HG03139 (cell line): ENCODE measurements at regions not wholly inside any gene's neighbourhood (a gene's known extent, or its start where the extent isn't known, plus 50 kb on each side); places are given as distances from the start of the nearest gene placed in this dataset.
"Not testable (repeated sequence)": the region's sequence is repeated elsewhere in the genome, so short reads cannot be mapped to it uniquely, and the experiment has no call there.

Source experiments
- ATAC-seq: cut with Tn5 transposase; IDR thresholded peaks from one replicate; pipeline ENCODE4 v1.9.1; 2021; ENCODE audit not compliant: unreplicated experiment

DNA sequence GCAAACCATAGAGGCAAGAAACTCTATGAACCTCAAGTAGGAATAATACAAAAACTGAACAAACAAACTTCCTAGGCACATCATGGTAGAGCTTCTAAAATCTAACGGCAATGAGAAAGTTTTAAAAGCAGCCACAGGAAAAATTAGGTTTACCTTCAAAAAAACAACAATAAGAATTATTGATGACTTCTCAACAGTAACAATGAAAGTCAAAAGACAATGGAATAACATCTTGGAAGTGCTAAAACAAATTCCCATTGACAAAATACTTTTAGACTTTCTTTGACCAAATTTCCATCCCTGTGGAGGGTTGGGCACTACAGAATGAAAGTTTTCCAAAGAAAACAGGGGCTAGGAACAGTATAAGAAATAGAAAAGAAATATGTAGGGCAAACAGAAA is 222.9 kb upstream of the ERCC4 start:
- ATAC-seq: no peak

DNA sequence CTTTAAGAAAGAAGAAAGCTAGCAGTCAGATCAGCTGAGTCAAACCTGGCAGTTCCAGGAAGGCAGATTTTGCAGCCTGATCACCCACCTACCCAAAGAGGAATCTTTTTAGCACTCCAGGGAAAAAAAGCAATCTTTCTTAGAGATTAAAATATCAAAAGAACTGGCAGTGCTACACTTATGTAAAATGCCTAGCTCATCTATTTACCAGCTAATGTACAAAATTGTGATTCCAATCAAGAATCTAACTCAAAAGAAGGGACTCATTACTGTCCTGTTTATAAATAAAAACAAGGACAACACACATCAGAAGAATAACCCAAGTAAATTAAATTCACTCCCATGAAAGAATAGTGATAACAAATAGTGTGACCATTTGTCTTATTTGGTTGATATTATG is 222.4 kb upstream of the ERCC4 start:
- ATAC-seq: no peak

DNA sequence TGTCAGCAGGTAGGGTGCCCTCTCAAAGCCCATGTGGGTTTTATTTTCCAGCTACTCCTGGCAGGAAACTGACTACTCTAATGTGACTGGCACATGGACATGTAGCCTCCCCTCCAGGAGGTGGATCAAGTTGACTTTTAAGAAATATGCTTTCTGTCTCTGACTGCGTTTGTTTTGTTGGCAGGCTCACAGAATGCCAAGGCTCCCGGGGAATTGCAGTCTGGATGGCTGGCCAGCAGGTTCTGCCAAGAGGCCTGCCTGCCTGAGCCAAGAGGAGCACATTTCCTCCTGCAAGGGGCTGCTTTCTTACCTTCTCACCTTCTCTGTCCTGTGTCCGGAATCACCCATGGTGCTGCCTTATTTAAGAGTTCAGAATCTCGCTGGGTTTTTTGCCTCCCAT is 217.3 kb upstream of the ERCC4 start:
- ATAC-seq: no peak

DNA sequence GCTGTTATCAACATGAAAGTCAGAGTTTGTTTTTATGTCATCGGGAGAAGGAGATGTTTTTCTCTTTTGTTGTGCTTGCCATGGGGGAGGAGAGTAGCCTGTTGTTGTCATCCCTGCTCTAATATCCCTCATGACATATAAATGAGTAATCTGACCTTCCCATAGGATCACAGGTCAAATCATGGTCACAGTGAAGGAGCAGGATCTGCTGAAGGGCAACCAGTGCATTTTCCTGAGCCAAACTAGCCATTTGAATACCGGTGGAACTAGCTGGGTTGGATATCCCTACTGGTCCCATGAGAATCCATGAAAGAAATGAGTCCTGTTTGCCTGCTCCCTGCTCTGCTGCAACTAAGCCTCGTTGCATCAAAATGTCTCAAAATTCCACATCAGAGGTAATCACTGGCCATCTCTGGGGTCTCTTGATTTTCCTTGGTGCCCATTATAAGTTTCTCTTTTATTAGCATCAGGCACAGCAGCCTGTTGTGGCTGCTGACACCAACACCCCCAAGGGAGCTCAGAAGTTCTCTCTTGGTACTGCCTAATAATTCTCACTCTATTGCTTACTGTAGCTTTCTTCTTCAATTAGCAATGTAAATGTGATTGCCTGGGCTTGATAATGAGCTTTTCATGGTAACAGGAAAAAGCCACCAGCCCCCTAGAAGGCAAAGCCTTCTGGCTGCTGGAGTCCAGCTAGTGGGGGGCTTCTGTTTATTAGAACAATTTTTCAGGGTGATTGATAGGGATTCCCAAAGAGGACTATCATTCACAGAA is 211.4 kb upstream of the ERCC4 start:
- ATAC-seq: no peak

DNA sequence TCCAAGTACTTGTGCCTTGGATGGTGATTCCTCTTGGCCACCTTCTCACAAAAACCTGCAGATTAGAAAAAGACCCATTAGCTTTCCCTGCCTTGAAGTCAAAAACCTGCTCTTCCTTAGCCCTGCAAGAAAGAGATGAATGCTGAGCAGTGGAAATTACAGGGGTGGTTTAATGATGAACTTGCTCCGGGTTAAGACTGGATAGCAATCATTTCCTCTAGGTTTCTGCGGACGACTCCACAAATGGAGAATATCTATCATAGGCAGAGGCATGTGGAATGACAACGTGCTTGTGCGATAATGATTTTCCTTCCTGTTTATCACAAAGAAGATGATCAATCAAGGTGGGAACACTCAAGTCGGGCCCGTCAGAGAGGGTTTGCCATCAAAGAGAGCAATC is 201.2 kb upstream of the ERCC4 start:
- ATAC-seq: no peak

DNA sequence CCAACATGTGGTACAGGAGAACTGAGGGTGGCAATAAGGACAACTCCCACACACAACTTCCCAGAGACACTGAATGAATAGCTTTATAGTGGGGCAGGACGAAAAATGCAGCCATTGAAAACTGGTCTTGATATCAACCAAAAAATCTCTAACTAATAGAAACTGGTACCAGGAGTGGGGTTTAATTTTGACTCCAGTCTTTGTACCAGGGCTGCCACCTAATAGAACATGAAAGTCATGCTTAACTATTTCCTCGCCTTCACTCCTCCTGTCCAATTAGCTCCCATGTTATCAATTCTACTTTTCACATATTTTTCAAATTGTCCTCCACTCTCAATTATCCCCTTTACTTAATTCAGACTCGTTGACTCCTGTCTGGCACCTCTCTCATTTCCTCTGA is 192.0 kb upstream of the ERCC4 start:
- ATAC-seq: no peak

DNA sequence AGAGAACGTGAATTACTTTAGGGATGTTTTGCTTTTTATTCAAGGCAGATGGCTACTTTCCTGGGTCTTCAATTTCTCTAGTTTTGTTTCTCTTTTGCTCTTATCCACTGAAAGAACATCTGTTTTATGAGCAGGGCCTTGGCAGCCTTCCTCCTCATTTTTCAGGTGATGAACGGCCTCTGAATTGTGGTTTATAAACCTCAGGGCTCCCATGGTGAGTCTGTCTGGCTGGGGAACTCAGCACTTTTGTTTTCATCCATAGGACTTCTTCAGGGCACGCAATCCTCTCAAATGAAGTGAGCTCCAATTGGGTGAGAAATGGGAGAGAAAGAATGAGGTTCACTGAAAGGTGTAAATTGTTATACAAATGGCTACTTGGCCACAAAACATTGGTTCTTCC is 186.4 kb upstream of the ERCC4 start:
- ATAC-seq: no peak

DNA sequence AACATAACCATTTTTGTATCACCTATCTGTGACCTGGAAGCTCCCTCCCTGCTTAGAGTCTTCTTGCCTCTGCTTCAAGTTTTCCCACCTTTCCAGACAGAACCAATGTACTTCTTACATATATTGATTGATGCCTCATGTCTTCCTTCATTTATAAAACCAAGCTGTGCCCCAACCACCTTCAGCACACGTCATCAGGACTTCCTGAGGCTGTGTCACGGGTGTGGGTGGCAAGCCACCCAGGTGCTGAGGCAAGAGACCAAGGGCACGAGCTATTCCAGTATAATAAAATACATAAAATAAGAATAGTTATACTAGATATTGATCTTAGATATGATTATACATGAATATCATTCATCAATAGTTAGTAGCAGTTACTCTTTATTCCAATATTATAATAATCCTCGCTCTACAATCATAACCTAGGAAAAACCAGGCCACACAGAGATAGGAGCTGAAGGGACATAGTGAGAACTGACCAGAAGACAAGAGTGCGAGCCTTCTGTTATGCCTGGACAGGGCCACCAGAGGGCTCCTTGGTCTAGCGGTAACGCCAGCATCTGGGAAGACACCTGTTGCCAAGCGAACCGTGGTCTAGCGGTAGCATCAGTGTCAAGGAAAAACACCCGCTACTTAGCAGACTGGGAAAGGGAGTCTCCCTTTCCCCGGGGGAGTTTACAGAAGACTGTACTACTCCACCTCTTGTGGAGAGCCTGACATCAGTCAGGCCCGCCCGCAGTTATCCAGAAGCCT is 180.2 kb upstream of the ERCC4 start:
- not testable (repeated sequence) for ATAC-seq

DNA sequence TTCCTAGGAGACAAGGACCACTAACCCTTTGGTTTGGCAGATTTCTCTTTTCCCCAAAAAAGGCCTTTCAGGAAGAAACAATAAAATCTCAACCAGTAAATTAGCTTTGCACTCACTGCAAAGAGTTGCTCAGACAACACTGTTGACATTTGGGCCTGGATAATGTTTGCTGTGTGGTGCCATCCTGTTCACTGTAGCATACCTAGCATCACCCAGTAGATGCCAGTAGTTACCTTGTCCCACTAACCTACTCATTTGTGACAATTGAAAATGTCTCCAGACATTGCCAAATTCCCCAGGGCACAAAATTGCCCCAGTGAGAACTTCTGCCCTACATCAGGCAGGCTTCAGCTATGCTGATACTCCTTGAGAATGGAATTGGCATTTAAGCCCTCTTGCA is 177.0 kb upstream of the ERCC4 start:
- no peak for ATAC-seq

DNA sequence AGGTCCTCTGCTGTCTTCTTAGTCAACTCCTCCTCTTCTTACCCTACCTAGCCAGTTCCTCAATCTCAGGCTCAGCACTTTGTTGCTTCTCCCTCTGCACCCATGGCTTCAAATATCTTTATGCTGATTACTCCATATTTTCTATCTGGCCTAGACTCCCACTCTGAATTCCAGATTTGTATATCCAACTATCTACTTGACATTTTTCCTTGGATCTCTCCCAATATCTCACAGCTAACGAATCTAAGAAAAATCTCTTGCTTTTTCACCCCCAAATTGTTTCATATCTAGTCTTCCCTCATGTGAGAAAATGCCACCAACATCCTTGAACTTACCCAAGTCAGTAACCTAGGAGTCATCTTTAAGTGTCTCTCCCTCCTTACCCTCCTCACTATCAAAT is 176.4 kb upstream of the ERCC4 start:
- no peak for ATAC-seq

DNA sequence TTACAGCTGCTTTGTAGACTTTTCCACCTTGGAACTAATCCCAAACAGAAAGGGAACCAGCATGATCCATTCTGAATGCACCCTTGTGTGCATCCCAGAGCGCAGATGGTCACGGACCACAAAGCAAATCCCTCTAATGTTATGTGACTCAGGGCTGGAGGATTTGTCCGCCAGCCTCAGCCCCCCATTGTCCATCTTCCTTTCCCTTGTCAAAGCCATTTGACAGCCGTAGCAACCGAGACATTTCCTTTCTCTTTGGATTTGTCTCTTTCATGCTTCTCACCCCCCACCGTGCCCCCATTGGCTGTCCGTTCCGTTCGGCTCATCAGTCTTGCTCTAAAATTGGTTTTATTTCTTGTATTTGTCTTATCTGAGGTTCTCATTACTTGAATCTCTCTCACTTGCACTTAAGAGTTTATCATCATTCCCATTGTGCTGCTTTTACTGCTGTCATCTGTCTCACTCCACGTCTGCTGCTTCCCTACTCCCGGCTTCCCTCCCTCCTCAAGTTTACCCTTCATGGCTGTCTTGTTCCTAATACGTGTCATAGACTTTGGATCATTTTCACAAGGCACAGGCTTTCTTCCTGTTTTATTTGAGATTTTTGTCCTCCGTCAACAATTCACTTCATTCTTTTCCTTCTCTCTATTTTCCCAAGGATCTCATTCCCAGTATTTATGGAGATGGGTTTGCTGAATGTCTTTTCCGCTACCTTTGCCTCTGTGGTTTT is 163.4 kb upstream of the ERCC4 start:
- ATAC-seq: no peak

DNA sequence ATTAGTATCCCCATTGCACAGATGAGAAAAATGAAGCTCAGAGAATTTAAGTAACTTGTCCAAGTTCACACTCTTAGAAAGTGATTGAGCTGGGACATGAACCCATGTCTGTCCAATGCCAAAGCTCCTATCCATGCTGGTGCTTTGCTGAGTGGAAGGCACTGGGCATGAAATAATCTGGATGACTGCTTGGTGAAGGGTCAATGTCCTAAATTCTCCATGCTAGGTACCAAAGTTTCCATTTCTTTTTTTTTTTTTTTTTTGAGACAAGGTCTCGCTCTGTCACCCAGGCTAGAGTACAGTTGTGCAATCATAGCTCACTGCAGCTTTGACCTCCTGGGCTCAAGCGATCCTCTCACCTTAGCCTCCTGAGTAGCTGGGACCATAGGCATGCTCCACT is 153.6 kb upstream of the ERCC4 start:
- no peak for ATAC-seq

DNA sequence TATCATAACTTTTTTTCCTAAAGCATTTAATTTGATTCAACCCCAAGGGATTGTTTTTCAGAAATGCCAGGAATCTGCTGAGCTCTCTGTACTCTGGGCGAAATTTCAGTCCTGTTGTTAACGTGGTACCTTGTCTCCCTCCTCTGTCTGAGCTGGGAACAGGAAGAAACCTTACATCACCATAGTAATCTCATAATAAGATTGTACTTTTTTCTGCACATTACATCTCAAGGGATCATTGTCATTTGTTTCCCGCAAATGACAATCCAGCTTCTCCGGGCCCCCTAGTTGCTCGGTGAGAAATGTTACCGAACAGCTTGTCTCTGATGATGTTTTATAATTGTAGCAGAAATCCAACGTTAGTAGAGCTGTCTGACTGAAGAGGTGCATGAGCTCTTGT is 152.7 kb upstream of the ERCC4 start:
- ATAC-seq: no peak

DNA sequence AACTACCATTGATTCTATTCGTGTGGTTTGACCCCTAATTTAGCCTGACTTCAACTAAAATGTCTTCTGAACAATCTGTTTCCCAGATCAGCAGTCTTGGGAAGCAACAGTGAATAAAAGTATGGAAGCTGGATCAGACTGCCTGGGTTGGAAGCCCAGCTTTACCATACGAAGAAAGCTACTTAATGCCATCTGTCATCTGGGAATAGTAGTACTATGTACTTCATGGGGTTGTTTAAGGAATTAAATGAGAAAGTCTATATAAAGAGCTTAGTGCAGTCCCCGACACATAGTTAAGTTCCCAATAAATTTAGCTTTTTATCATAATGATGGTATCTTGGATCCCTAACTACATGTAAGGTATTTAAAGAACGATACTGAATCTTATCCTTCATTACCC is 151.5 kb upstream of the ERCC4 start:
- ATAC-seq: no peak

DNA sequence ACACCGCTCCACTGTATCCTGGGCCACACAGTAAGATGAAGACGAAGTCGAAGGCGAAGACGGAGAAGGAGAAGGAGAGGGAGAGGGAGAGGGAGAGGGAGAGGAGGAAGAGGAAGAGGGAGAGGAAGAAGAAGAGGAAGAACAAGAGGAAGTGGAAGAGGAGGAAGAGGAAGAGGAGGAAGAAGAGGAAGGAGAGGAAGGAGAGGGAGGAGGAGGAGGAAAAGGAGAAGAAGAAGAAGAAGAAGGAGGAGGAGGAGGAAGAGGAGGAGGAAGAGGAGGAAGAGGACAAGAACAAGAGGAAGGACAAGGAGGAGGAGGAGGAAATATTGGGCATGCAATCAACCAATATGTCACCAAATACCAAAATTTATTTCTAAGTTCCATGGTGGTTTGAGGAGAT is 149.5 kb upstream of the ERCC4 start:
- no peak for ATAC-seq

DNA sequence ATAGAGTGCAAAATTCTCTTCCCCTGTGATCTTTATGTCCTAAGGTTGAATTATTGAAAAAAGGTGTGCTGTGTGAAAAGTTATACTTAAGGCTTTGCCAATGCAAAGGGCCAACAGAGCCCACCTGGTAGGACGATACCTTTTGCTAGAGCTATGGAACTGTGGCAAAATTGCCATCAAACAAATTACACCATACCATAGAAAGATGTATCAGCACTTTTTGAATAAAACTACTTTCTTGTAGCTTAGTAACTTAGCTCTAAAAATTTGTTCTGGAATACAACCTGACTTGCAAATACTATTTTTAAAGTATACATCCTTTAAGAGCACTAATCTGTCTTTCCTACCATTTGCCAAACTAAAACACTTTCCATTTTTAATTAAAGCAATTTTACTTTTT is 147.2 kb upstream of the ERCC4 start:
- no peak for ATAC-seq

DNA sequence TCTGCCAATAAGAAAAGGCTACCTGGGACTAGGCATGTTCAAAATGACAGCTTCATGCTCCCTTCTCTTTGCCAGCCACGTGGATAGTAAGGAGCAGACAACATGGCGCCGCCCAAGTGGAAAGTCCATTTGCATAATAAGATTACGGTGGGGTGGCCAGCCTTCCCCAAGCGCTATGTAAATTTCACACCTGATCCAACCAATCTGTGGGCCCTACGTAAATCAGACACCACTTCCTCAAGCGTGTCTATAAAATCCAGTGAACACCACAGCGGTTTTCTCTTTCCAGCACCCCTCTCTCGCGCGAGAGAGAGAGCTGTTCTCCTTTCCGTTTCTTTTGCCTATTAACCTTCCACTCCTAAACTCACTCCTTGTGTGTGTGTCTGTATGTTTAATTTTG is 140.3 kb upstream of the ERCC4 start:
- ATAC-seq: no peak

DNA sequence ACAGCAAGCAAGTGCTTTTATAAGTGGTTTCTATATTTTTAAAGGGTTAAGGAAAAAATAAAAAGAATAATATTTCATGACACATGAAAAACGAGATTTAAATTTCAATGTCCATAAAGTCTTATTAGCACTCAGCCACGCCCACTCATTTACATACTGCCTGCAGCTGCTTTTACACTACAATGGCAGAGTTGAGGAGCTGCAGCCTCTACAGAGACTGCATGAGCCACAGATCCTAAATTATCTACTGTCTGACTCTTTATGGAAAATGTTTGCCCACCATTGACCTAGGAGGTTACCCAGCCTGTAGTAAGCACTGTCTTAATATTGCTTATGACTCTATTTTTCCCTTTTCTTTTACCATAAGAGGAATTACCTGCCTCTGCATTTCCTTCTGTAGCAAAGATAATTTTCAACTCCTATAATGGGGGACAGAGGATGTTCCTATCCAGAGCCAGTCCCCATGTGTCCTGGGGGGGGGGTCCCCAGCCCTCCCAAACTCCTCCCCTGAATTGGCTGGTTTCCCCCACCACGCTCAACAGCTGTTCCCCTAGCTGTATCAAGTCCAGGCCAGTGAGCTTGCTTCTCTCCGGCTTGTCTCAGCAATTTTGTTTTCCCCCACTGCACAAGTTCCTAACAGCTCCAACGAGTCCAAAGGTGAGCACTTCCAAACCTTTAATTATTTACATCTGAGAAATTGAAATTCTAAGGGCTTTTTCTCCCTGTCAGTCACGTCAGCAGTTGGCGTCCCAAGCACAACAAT is 139.4 kb upstream of the ERCC4 start:
- ATAC-seq: no peak

DNA sequence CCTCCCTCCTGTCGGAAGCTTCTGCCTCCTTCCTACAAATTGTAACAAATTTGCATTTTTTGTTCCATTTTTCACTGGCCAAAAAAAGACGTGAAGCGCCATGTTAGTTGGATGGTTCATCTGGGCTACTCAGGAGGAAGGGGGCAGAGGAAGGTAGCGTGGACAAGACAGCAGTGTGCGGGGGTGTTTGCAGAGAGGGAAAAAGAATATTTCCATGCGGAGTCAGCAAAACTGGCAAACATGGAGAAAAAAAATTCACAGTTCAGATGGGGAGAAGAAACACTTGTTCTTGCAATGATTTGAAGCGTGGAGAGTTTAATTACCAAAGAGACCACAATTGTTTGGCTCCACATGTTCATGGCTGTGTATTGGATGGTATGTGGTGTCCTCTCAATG is 138.8 kb upstream of the ERCC4 start:
- no peak for ATAC-seq

DNA sequence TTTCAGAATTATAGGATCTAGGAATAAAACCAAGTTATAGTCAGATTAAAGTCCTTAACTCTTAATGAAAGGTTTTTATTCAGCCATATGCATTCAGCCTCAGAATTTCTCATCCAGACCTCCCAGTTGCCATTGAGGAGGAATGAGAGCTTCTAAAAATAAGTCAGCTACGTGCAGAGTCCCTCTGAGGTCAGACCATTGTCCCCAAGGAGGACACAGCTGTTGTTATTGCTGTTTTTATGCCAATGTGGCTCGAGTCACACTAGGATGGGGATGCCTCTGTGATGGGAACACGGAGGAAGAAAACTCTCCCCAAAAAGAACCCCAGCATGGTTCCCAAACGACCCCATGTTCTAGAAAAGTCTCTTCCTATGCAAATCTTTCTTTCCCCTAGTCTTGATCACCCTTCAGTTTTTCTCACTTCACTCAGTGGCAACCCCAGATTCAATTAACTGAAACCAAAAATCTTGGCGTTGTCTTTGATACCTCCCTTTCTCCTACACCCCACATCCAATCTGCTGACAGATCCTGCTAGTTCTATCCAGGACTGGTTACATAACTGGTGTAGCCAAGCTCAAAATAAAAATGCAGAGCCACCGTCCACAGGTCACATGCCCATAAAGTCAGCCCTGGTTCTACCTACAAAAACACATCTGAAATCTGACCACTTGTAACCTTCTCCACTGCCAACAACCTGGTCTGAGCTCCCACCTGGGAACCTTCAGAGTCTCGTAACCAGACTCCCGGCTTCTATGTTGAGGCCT is 138.2 kb upstream of the ERCC4 start:
- ATAC-seq: no peak

DNA sequence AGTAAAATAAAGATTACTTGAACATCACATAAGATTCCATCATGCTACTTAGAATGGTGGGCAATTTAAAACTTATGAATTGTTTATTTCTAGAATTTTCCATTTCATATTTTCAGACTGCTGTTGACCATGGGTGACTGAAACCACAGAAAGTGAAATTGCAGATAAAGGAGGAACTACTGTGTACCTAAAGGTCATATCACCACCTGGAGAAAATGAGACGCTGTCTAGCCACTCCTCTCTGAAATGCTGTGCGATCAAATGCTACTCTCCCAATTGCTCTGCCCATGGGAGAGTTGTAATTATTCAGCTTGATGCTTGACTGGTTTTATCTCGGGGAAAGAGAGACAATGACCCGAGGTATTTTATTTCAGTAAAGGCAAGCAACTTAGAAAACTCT is 128.9 kb upstream of the ERCC4 start:
- no peak for ATAC-seq
